ENCODE measurements at regions not wholly inside any gene's neighbourhood (a gene's known extent, or its start where the extent isn't known, plus 50 kb on each side); places are given as distances from the start of the nearest gene placed in this dataset.

GRCh38 chr3:31176045-31176444, 281.6 kb upstream of the GADL1 start:
- DNase-seq (ENCODE audit: low read depth in 2 of 2), result no peak
- no peak for TF ChIP-seq CTCF (IDR thresholded peaks at IDR 0.05; ENCODE audit: low read depth, low read length)
- H3K4me3 ChIP-seq (replicated peaks in 1 of 2; ENCODE audit: low read depth in 2 of 2, low read length in 2 of 2), result no peak overlapping the region

- DNase-seq (ENCODE audit: low read depth in 2 of 2), result no peak
- H3K4me3 ChIP-seq (replicated peaks in 1 of 2; ENCODE audit: low read depth in 2 of 2, low read length in 2 of 2), result no peak overlapping the region
- TF ChIP-seq CTCF (IDR thresholded peaks at IDR 0.05; ENCODE audit: low read depth, low read length), result no peak
Measured at GRCh38 chr3:31178467-31178866, 284.0 kb upstream of the GADL1 start.

GRCh38 chr3:31179768-31180167, 285.3 kb upstream of the GADL1 start:
- no peak overlapping the region for H3K4me3 ChIP-seq (replicated peaks in 1 of 2; ENCODE audit: low read depth in 2 of 2, low read length in 2 of 2)
- no peak for TF ChIP-seq CTCF (IDR thresholded peaks at IDR 0.05; ENCODE audit: low read depth, low read length)
- no peak for DNase-seq (ENCODE audit: low read depth in 2 of 2)

GRCh38 chr3:31180274-31180673, 285.8 kb upstream of the GADL1 start:
- no peak for DNase-seq (ENCODE audit: low read depth in 2 of 2)
- no peak for TF ChIP-seq CTCF (IDR thresholded peaks at IDR 0.05; ENCODE audit: low read depth, low read length)
- H3K4me3 ChIP-seq (replicated peaks in 1 of 2; ENCODE audit: low read depth in 2 of 2, low read length in 2 of 2), result no peak overlapping the region

- H3K4me3 ChIP-seq (replicated peaks in 1 of 2; ENCODE audit: low read depth in 2 of 2, low read length in 2 of 2), result no peak overlapping the region
- no peak for TF ChIP-seq CTCF (IDR thresholded peaks at IDR 0.05; ENCODE audit: low read depth, low read length)
- DNase-seq (ENCODE audit: low read depth in 2 of 2), result no peak
Measured at GRCh38 chr3:31181661-31182060, 287.2 kb upstream of the GADL1 start.

GRCh38 chr3:31182661-31183060, 288.2 kb upstream of the GADL1 start:
- no peak overlapping the region for H3K4me3 ChIP-seq (replicated peaks in 1 of 2; ENCODE audit: low read depth in 2 of 2, low read length in 2 of 2)
- TF ChIP-seq CTCF (IDR thresholded peaks at IDR 0.05; ENCODE audit: low read depth, low read length), result no peak
- DNase-seq (ENCODE audit: low read depth in 2 of 2), result no peak

GRCh38 chr3:31184261-31185061, 290.0 kb upstream of the GADL1 start:
- H3K4me3 ChIP-seq (replicated peaks in 1 of 2; ENCODE audit: low read depth in 2 of 2, low read length in 2 of 2), result no peak overlapping the region
- DNase-seq (ENCODE audit: low read depth in 2 of 2), result peak in 1 of 2 donors; percentile 18
- no peak for TF ChIP-seq CTCF (IDR thresholded peaks at IDR 0.05; ENCODE audit: low read depth, low read length)

All from cardiac fibroblast (primary cell).